D721Med (cell line): ENCODE measurements at regions not wholly inside any gene's neighbourhood (a gene's known extent, or its start where the extent isn't known, plus 50 kb on each side); places are given as distances from the start of the nearest gene placed in this dataset.

ENCODE experiments used
- DNase-seq: peaks from one replicate; pipeline ENCODE4 v3.0.0; 2011; ENCODE audit warnings: low spot score; ENCODE audit not compliant: insufficient read length
- FAIRE-seq: peaks from 2 replicates; lab custom pipeline; 2011; peaks lifted over from hg19 to GRCh38; lab: Jason Lieb, UNC
- TF ChIP-seq, protein P1 (sequence below): IDR thresholded peaks from 2 replicates; pipeline ENCODE4 v1.5.1; 2012; ENCODE audit warnings: mild to moderate bottlenecking, control low read depth; ENCODE audit not compliant: insufficient read depth; ENCODE audit errors: missing control alignments

DNA sequence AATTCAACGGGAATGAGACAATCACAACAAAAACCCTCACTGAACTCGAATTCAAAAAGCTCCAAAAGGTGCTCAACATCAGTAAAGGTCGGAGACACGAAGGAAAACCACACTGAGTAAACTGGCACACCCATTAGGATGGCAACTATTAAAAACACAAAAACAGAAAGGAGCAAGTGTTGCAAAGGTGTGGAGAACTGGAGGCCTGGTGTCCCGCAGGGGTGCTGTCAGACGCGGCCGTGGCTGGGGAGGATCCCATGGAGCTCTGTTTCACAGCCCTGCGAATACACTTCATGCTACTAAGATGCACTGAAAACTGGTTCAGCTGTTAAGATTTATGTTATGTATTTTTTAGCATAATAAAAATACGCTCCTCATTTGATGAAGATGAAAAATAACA is 730.6 kb downstream of the GALR1 start:
- no peak for DNase-seq
- no peak for FAIRE-seq
- TF ChIP-seq, protein P1, sequence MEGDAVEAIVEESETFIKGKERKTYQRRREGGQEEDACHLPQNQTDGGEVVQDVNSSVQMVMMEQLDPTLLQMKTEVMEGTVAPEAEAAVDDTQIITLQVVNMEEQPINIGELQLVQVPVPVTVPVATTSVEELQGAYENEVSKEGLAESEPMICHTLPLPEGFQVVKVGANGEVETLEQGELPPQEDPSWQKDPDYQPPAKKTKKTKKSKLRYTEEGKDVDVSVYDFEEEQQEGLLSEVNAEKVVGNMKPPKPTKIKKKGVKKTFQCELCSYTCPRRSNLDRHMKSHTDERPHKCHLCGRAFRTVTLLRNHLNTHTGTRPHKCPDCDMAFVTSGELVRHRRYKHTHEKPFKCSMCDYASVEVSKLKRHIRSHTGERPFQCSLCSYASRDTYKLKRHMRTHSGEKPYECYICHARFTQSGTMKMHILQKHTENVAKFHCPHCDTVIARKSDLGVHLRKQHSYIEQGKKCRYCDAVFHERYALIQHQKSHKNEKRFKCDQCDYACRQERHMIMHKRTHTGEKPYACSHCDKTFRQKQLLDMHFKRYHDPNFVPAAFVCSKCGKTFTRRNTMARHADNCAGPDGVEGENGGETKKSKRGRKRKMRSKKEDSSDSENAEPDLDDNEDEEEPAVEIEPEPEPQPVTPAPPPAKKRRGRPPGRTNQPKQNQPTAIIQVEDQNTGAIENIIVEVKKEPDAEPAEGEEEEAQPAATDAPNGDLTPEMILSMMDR: no peak

DNA sequence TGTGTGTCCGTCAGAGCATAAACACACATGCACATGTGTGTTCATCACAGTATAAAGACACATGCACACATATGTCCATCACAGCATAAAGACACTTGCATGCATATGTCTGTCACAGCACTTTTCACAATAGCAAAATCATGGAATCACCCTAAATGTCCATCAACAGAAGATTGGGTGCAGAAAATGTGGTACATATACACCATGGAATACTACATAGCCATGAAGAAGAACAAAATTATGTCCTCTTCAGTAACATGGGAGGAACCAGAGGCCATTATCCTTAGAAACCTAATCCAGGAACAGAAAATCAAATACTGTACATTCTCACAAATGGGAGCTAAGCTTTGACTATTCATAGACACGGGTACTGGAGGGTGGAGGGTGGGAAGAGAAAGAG is 732.2 kb downstream of the GALR1 start:
- FAIRE-seq: peak; percentile 81
- TF ChIP-seq, protein P1: no peak
- DNase-seq: no peak

DNA sequence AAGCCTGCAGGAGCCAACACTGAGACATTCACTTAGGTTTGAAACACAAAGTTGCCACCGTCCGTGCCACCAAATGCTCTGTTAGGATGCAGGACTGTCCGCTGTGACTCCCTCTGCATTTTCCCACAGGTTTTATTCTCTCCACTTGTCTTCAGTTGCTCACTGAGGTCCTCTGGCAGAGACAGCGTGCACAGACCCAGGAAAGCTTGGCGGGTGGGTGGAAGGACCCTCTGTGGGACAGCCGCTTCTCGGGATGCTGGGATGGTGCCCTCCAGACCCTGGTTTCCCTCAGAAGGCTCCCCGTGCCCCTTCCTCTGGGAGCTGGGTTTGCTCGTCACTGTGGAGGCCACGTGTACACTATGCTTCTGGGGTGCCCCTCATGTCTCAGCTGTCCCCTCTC is 733.6 kb downstream of the GALR1 start:
- DNase-seq: no peak
- FAIRE-seq: no peak
- TF ChIP-seq, protein P1: no peak

DNA sequence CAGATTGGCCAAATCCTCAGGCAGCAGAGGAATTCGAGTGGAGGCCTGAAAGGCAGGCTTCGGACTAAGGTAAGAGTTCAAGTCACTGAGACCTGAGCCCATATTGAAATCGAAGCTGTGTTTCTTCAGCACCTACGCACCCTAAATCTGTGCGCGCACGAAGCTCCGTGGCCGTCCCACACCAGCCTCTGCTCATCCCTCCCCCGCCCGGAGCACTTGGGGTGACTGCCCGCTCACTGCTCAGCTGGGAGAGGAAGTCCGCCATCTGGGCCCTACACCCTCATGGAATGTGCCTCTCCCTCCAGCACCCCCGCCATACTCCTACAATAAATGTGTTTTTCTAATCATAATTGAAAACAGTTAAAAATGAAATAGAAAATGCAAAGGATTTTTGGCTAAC is 734.5 kb downstream of the GALR1 start:
- TF ChIP-seq, protein P1: no peak
- FAIRE-seq (no peak), DNase-seq (no peak)

DNA sequence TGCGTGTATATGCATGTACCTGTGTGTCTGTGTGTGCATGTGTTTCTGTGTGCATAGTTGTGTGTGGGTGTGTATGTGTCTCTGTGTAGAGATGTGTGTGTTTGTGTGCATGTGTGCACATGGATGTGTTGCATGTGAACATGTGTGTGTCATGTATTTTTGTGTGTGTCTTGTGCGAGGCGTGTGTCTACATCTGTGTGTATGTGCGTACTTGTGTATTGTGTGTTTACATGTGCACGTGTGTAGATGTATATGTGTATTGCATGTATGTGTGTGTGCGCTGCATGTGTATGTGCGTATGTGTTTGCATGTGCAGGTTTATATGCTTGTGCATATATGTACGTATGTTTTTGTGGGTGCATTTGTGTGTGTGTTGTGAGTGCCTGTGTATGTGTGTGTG is 735.2 kb downstream of the GALR1 start:
- TF ChIP-seq, protein P1: no peak
- DNase-seq (no peak), FAIRE-seq (peak; percentile 96)

DNA sequence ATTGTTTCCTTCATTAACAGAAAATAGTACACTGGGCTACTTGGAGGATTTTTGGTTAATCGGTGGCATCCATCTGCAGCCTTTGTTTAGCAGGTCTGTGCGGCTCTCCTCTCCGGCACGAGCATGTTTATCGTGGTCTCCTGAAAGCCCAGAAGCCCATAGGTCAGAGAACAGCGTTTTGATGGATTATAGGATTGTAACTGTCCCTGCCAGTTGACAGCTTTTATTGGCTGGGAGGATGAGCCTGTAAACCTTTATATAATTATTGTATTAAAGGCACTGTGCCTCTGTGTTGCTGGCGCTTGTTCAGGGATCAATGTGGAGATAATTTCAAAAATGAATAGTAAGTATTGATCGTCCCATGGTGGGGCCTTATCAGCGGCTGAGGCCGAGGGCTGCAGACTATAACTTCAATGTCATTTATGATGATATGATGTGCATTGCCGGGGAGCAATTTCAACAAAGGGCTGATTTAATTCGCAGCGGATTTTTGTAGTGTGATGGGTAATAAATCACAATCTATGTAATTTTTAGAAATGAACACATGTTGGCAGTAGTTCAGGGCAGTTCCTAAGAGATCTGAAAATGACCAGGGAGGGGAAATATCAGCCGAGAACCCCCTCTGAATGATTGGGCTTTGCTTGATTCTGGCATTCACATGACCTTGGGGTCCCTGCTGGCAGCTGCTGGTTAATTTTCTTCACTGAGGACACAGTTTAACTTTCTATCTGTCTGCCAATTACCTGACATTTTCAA is 736.1 kb downstream of the GALR1 start:
- no peak for FAIRE-seq
- peak; percentile 84 for DNase-seq
- TF ChIP-seq, protein P1: no peak

DNA sequence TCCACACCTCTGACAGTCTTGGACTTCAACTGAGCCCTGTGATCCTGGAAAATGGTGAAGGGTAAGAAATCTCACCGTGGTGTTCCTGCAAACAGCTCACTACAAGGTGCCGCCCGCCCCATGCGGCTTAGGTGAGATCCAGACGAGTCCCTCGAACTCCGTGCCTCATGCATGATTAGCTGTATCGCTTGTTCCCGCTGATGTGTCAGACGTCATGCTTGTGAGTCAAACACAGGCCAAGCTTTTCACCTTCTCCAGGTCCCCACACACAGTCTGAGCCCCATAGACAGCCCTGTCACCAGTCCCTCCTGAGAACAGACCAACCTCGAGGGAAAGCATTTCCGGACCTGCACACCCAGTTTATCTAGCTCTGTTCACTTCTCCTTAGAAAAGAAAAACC is 740.5 kb downstream of the GALR1 start:
- TF ChIP-seq, protein P1: no peak
- FAIRE-seq (peak; percentile 56), DNase-seq (no peak)
